Panc1 (cell line): ENCODE measurements at regions not wholly inside any gene's neighbourhood (a gene's known extent, or its start where the extent isn't known, plus 50 kb on each side); places are given as distances from the start of the nearest gene placed in this dataset.

Experiments used
- ATAC-seq: fragments of 200-7000 bp; cut with Tn5 transposase; 2 replicates; pipeline ENCODE4 v1.9.1; 2020; ENCODE audit warnings: mild to moderate bottlenecking, moderate library complexity
- BruUV-seq: library from RNA; stranded (reverse); fragments of 400-500 nt; replicated peaks from 2 replicates; lab custom pipeline; 2021; lab: Mats Ljungman, UMichigan
- CTCF ChIA-PET: fragments of 300-600 bp; sonication (Branson Sonifier 250); formaldehyde crosslinking; loops from one replicate; lab custom pipeline; 2022; ENCODE audit warnings: antibody characterized with exemption; lab: Charles Lee
- POLR2A ChIA-PET: fragments of 300-600 bp; sonication (Branson Sonifier 250); formaldehyde crosslinking; loops from one replicate; lab custom pipeline; 2022; ENCODE audit warnings: antibody characterized with exemption; lab: Charles Lee
- DNase-seq: peaks from one replicate; pipeline ENCODE4 v3.0.0-alpha.2; 2010; ENCODE audit warnings: low read depth, low spot score
- H3K27ac ChIP-seq: 2 replicates; pipeline ENCODE4 v1.5.1; 2011; ENCODE audit warnings: mild to moderate bottlenecking, low read length, inconsistent platforms
- H3K27me3 ChIP-seq: fragments of 200-500 bp; sonication (Bioruptor generic); 2 replicates; pipeline ENCODE4 v1.6.0; 2014; ENCODE audit warnings: low read length, inconsistent platforms; ENCODE audit not compliant: control insufficient read depth, insufficient read depth
- H3K36me3 ChIP-seq: fragments of 200-500 bp; sonication (Bioruptor generic); 2 replicates; pipeline ENCODE4 v1.5.1; 2014; ENCODE audit warnings: inconsistent platforms, mild to moderate bottlenecking, low read length, moderate library complexity; ENCODE audit not compliant: control insufficient read depth, insufficient read depth
- H3K4me1 ChIP-seq: 2 replicates; pipeline ENCODE4 v1.5.1; 2011; ENCODE audit warnings: inconsistent platforms, mild to moderate bottlenecking, low read length, moderate library complexity; ENCODE audit not compliant: control insufficient read depth, insufficient read depth
- H3K4me3 ChIP-seq, 2 experiments: 2 replicates each; pipeline ENCODE4 v1.5.1; 2011 to 2012; ENCODE audit warnings: low read depth in 2 of 2, low read length in 2 of 2, mild to moderate bottlenecking in 2 of 2, inconsistent platforms in 1 of 2, moderate library complexity in 1 of 2
- H3K9me3 ChIP-seq: fragments of 200-500 bp; sonication (Bioruptor generic); 2 replicates; pipeline ENCODE4 v1.5.1; 2014; ENCODE audit warnings: low read depth, mild to moderate bottlenecking, inconsistent platforms, low read length, moderate library complexity; ENCODE audit not compliant: control insufficient read depth, insufficient read depth
- POLR2AphosphoS5 ChIP-seq: IDR thresholded peaks from 2 replicates; pipeline ENCODE4 v1.6.1; 2012; ENCODE audit warnings: mild to moderate bottlenecking, low read depth, low read length, moderate library complexity
- SIN3A ChIP-seq: IDR thresholded peaks from 2 replicates; pipeline ENCODE4 v1.6.1; 2012; ENCODE audit warnings: low read depth, mild to moderate bottlenecking, low read length, moderate library complexity, borderline replicate concordance; ENCODE audit not compliant: insufficient read depth
- TCF7L2 ChIP-seq: IDR thresholded peaks from 2 replicates; pipeline ENCODE4 v1.6.1; 2011; ENCODE audit warnings: mild to moderate bottlenecking, low read depth, low read length, inconsistent platforms
- in situ Hi-C: cut with HindIII; loops from 2 replicates; pipeline ENCODE4 v1.10.0; 2016; ENCODE audit warnings: low sequenced_read_pairs, low pct_unique_long_range_greater_than_20kb
- intact Hi-C: fragments of 100-400 bp; cut with micrococcal nuclease; formaldehyde crosslinking; loops from one replicate; pipeline ENCODE4 v1.10.0; 2022; ENCODE audit not compliant: unreplicated experiment
- TF ChIP-seq, protein P1 (sequence below), 2 experiments: IDR thresholded peaks; 2 replicates each; pipeline ENCODE4 v1.6.1; 2011 to 2012; ENCODE audit warnings: low read depth in 2 of 2, control low read depth in 1 of 2, low read length in 1 of 2, mild to moderate bottlenecking in 1 of 2, moderate library complexity in 1 of 2; ENCODE audit not compliant: insufficient read depth in 1 of 2
- TF ChIP-seq, protein P2 (sequence below): fragments of 450-650 bp; IDR thresholded peaks from 2 replicates; pipeline ENCODE4 v1.5.1; 2017; ENCODE audit warnings: mild to moderate bottlenecking

DNA sequence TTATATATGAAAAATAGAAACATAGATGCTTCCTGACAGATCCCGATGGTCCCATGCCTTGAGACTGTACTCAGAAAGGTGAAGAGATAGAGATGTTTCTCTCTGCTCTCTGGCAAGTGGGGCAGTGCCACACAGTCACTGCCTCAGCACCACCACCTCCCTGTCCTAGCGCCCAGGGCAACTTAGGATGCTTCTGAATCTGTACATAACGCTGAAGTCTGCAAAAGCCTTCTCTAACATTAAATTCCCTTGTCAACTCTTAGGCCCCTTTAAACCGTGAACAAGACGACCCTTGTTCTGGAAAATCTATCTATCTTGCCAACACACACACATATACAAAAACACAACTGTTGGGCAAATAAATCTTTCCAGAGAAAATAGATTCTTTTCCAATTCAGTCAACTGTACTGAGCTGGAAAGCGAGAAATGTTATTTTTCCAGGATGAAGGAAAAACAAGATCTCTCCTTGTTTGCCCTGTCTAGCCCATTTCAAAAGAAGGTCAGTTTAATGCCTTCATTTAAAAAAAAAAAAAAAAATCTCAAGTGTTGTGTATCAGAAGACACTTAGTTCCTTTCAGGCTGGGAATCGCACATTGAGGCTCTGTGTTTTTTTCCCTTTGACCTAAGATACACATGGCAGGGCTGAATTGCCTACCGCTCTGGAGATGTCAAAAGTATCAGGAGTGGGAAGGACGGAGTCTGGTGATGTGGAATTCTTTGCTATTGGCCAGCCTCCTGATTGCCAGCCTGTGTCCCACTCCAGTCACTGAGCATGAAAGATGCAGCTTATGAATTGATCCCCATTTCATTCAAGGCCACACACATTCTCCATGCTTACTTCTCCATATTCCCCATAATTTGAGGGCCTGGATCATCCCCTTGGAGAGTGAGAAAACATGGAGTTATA lies 241.4 kb downstream of the LACC1 start:
- intact Hi-C loops, result no loop called here
- in situ Hi-C loops, result no loop called here
- Histone ChIP-seq H3K4me3 (no peak overlapping the region), H3K4me1 (no peaks in the 10 kb centered on the region), H3K27me3 (no peaks in the 10 kb centered on the region), H3K27ac (no peak overlapping the region), H3K9me3 (no peaks in the 10 kb centered on the region; the same call in 1 of the 2 replicates), H3K36me3 (no peaks in the 10 kb centered on the region)
- ATAC-seq (no peak), DNase-seq (no peak)
- CTCF ChIA-PET, result no interaction called here
- TF ChIP-seq TCF7L2 (no peak), POLR2AphosphoS5 (no peak), SIN3A (no peak)
- TF ChIP-seq, protein P1, sequence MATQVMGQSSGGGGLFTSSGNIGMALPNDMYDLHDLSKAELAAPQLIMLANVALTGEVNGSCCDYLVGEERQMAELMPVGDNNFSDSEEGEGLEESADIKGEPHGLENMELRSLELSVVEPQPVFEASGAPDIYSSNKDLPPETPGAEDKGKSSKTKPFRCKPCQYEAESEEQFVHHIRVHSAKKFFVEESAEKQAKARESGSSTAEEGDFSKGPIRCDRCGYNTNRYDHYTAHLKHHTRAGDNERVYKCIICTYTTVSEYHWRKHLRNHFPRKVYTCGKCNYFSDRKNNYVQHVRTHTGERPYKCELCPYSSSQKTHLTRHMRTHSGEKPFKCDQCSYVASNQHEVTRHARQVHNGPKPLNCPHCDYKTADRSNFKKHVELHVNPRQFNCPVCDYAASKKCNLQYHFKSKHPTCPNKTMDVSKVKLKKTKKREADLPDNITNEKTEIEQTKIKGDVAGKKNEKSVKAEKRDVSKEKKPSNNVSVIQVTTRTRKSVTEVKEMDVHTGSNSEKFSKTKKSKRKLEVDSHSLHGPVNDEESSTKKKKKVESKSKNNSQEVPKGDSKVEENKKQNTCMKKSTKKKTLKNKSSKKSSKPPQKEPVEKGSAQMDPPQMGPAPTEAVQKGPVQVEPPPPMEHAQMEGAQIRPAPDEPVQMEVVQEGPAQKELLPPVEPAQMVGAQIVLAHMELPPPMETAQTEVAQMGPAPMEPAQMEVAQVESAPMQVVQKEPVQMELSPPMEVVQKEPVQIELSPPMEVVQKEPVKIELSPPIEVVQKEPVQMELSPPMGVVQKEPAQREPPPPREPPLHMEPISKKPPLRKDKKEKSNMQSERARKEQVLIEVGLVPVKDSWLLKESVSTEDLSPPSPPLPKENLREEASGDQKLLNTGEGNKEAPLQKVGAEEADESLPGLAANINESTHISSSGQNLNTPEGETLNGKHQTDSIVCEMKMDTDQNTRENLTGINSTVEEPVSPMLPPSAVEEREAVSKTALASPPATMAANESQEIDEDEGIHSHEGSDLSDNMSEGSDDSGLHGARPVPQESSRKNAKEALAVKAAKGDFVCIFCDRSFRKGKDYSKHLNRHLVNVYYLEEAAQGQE (IDR thresholded peaks at IDR 0.05; ENCODE audit: insufficient read depth in 1 of 2, low read depth in 2 of 2, low read length in 1 of 2), result no peak
- TF ChIP-seq, protein P2, sequence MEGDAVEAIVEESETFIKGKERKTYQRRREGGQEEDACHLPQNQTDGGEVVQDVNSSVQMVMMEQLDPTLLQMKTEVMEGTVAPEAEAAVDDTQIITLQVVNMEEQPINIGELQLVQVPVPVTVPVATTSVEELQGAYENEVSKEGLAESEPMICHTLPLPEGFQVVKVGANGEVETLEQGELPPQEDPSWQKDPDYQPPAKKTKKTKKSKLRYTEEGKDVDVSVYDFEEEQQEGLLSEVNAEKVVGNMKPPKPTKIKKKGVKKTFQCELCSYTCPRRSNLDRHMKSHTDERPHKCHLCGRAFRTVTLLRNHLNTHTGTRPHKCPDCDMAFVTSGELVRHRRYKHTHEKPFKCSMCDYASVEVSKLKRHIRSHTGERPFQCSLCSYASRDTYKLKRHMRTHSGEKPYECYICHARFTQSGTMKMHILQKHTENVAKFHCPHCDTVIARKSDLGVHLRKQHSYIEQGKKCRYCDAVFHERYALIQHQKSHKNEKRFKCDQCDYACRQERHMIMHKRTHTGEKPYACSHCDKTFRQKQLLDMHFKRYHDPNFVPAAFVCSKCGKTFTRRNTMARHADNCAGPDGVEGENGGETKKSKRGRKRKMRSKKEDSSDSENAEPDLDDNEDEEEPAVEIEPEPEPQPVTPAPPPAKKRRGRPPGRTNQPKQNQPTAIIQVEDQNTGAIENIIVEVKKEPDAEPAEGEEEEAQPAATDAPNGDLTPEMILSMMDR, result no peak
- BruUV-seq, result no TSS peak
- POLR2A ChIA-PET, result no interaction called here

DNA sequence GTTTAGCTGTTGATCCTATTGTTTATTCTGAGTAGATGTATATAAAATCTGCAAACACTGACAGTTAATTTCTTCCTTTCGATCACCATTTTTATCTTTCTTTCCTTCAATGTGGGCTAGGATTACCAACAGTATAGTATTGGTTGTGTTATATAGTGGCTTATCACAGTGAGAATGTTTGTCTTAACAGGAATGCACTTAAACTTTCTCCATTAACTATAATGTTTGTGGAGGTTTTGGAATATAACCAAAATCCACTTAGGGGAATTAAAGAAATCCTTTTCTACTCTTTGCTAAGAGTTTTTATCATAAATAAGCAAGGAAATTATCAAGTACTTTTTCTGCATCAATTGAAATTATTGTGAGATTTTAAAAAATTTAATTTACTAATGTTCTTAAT lies 244.6 kb downstream of the LACC1 start:
- ChIA-PET POLR2A (no interaction called here), CTCF (no interaction called here)
- Histone ChIP-seq H3K27me3 (no peaks in the 10 kb centered on the region), H3K9me3 (no peaks in the 10 kb centered on the region; the same call in 1 of the 2 replicates), H3K36me3 (no peaks in the 10 kb centered on the region), H3K4me3 (no peak overlapping the region), H3K27ac (no peak overlapping the region), H3K4me1 (no peaks in the 10 kb centered on the region)
- in situ Hi-C loops, result no loop called here
- BruUV-seq, result no TSS peak
- TF ChIP-seq POLR2AphosphoS5, result no peak
- TF ChIP-seq, protein P1 (IDR thresholded peaks at IDR 0.05; ENCODE audit: insufficient read depth in 1 of 2, low read depth in 2 of 2, low read length in 1 of 2), result no peak
- no peak for TF ChIP-seq TCF7L2
- TF ChIP-seq SIN3A, result no peak
- TF ChIP-seq, protein P2, result no peak
- DNase-seq, result no peak
- intact Hi-C loops, result no loop called here
- ATAC-seq, result no peak
